WTC11 (cell line): ENCODE measurements at regions not wholly inside any gene's neighbourhood (a gene's known extent, or its start where the extent isn't known, plus 50 kb on each side); places are given as distances from the start of the nearest gene placed in this dataset.

Experiments used
- MYBL2 ChIP-seq: sonication (generic); formaldehyde crosslinking; IDR thresholded peaks from 2 replicates; pipeline ENCODE4 v1.8.1; 2023; ENCODE audit warnings: mild to moderate bottlenecking, moderate library complexity, missing genetic modification reagents
- RELA ChIP-seq: sonication (generic); formaldehyde crosslinking; IDR thresholded peaks from 2 replicates; pipeline ENCODE4 v1.8.1; 2022; ENCODE audit warnings: missing genetic modification reagents, mild to moderate bottlenecking, borderline replicate concordance
- TF ChIP-seq, protein P1 (sequence below): sonication (generic); formaldehyde crosslinking; IDR thresholded peaks from 2 replicates; pipeline ENCODE4 v1.8.1; 2023; ENCODE audit warnings: mild to moderate bottlenecking, missing genetic modification reagents, borderline replicate concordance
- TF ChIP-seq, protein P2 (sequence below): fragments of 200-600 bp; IDR thresholded peaks from 2 replicates; pipeline ENCODE4 v1.8.0; 2022; ENCODE audit warnings: antibody characterized with exemption

DNA sequence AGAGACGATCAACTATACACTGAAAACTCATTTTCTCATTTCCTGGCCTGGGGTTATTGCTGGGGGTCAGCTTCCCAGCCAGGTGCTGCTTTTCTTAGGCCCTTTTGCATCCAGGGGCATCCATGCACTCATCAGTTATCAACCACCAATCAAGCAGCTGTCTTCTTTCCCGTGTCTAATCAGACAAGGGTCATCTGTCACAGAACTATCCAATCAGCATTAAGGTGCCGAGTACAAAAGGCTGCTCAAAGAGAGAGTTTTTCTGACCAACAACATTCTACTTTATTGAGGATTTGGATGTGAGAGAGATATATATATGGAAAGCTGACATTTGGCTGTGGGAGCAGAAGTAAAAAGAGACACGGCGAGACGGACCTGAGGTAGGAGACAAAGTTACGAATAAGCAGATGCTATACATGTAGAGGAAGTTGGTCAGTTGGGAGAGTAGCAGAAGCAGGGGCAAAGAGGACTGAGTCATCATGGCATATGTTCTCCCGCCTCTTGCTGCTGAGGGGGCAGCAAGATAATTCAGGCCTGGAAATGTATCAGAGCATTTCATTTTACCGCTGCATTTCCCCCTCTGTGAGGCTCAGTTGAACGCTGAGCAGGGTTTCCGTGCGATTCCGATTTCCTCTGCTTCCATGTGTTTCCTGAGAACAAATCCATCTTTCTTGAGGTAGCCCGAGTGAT, 129.3 kb downstream of the NUP35 start:
- TF ChIP-seq, protein P1, sequence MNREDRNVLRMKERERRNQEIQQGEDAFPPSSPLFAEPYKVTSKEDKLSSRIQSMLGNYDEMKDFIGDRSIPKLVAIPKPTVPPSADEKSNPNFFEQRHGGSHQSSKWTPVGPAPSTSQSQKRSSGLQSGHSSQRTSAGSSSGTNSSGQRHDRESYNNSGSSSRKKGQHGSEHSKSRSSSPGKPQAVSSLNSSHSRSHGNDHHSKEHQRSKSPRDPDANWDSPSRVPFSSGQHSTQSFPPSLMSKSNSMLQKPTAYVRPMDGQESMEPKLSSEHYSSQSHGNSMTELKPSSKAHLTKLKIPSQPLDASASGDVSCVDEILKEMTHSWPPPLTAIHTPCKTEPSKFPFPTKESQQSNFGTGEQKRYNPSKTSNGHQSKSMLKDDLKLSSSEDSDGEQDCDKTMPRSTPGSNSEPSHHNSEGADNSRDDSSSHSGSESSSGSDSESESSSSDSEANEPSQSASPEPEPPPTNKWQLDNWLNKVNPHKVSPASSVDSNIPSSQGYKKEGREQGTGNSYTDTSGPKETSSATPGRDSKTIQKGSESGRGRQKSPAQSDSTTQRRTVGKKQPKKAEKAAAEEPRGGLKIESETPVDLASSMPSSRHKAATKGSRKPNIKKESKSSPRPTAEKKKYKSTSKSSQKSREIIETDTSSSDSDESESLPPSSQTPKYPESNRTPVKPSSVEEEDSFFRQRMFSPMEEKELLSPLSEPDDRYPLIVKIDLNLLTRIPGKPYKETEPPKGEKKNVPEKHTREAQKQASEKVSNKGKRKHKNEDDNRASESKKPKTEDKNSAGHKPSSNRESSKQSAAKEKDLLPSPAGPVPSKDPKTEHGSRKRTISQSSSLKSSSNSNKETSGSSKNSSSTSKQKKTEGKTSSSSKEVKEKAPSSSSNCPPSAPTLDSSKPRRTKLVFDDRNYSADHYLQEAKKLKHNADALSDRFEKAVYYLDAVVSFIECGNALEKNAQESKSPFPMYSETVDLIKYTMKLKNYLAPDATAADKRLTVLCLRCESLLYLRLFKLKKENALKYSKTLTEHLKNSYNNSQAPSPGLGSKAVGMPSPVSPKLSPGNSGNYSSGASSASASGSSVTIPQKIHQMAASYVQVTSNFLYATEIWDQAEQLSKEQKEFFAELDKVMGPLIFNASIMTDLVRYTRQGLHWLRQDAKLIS (CRISPR knock-in tag) = no peak
- no peak for TF ChIP-seq RELA (CRISPR knock-in tag)
- TF ChIP-seq MYBL2 (CRISPR knock-in tag) = no peak
- TF ChIP-seq, protein P2, sequence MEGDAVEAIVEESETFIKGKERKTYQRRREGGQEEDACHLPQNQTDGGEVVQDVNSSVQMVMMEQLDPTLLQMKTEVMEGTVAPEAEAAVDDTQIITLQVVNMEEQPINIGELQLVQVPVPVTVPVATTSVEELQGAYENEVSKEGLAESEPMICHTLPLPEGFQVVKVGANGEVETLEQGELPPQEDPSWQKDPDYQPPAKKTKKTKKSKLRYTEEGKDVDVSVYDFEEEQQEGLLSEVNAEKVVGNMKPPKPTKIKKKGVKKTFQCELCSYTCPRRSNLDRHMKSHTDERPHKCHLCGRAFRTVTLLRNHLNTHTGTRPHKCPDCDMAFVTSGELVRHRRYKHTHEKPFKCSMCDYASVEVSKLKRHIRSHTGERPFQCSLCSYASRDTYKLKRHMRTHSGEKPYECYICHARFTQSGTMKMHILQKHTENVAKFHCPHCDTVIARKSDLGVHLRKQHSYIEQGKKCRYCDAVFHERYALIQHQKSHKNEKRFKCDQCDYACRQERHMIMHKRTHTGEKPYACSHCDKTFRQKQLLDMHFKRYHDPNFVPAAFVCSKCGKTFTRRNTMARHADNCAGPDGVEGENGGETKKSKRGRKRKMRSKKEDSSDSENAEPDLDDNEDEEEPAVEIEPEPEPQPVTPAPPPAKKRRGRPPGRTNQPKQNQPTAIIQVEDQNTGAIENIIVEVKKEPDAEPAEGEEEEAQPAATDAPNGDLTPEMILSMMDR = no peak
